ENCODE measurements at regions not wholly inside any gene's neighbourhood (a gene's known extent, or its start where the extent isn't known, plus 50 kb on each side); places are given as distances from the start of the nearest gene placed in this dataset.

DNA sequence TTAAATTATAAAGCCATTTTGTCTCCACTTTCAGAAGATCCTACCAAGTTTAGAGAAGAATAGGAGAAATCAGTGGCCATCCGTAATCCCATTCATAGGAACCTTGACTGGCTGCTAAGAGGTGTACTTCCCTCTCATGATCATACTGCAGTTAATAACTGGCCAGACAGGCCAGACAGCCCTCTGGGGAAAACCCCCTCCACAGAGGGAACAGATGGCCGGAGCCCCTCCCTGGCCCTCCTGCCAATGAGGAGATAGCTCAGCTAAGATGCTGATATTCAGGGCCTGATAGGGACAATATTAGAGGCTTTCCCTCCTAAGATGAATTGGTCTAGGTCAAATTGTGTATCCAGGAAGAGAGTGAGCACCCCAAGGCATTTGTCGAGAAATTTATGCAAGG lies 200.0 kb upstream of the MAOA start:
- intact Hi-C loops (cut with DNase I) = no loop called here
- DNase-seq (ENCODE audit: low spot score) = no peak

DNA sequence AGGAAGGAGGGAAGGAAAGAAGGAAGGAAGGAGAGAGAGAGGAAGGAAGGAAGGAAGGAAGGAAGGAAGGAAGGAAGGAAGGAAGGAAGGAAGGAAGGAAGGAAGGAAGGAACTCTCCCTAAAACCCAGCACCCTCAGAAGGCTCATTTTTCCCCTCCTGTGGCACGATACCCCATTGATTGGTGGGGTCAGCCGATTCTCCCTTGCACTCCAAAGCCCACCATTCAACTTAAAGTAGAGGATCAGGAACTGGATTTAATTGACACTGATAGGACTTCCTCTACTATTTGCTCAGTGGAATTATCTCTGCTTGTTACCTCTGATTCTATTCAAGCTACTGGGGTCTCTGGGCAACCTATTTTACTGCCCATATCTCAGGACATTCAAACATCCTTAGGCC lies 199.2 kb upstream of the MAOA start:
- intact Hi-C loops (cut with DNase I) = no loop called here
- no peak for DNase-seq (ENCODE audit: low spot score)

DNA sequence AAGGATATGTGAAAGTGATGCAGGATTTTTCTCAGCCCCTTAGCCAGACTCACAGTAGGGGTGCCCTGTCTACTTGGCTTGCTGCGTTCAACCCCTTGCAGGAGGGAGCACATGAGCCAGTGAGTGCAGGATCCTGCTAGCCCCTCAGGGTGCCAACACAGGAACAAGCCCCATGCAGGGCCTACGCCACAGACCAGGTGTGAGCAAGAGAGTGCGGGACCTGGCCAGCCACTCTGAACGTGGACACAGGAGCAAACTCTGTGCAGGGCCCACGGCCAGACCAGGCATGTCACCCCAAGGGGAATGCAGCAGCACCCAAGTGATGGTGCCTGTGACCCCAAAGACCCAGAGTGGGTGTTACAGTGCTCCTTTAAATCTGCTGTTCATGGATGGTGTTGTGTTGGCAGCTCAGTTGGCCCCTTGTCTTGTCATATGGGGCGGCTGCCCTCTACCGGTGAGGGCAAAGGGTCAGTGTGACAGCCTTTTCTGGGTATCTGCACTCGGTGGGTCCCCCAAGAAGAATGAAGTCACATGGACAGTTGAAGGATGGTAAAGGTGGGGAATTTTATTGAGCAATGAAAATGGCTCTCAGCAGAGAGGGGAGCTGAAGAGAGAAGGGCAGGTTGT lies 188.4 kb upstream of the MAOA start:
- DNase-seq (ENCODE audit: low spot score) = no peak
- intact Hi-C loops (cut with DNase I) = no loop called here

DNA sequence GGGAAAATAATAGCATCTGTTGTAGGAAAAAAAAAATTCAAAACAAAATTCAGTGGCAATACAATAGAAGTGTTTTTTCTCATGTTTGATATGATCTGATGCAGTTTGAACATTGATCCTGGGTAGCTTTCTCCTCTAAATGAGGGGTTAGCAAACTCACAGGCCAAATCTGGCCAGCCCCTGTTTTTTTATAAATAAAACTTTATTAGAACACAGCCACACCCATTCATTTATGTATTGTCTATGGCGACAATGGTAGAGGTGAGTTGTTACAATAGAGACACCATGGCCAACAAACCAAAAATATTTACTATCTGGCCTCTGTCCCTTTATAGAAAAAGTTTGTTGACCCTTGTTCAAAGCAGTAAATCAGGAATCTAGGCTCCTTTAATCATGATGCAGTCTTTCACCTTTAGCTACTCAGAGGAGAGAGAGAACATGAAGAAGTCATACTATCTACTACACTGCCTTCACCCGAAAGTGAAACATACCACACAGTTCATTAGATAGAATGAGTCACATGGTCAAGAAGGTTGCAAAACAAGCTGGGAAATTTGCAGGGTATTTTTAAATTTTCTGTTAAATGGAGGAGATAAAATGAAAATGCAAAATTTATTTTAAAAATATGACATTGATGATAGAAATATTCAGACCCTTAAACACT lies 186.6 kb upstream of the MAOA start:
- no peak for DNase-seq (ENCODE audit: low spot score)
- intact Hi-C loops (cut with DNase I) = no loop called here

DNA sequence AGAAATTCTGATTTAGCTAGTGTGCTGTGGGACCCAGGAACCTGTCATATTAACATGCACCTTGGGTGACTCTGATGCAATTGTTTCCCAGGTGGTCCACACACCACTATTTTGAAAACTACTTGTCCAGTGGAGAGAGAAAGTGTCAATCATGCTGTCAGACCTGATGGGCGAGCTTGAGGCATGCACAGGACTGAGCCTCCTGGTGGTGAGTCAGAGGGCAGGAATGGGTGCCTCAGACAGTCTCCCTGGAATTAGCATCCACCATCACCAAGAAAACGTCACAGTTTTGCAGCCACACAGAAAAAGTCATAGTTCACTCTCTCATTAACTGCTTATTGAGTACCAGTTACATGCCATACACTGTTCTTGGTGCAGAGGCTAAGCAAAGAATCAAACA lies 181.8 kb upstream of the MAOA start:
- intact Hi-C loops (cut with DNase I) = no loop called here
- no peak for DNase-seq (ENCODE audit: low spot score)

DNA sequence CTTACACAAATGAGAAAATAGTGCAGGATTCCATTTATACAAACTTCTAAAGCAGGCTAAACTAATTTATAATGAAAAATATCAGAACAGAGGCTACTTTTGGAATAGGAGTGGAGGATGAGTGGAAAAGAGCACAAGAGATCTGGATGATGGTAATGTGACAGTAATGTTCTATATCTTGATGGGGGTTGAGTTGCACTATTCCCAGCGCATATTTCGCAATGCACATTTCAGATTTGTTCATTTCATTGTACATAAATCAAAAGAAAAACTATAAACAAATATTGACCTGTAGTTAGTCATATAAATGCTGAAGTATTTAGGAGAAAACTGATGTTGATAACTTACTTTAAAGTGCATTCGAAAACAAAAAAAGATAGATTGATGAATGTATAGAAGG lies 177.0 kb upstream of the MAOA start:
- intact Hi-C loops (cut with DNase I) = no loop called here

DNA sequence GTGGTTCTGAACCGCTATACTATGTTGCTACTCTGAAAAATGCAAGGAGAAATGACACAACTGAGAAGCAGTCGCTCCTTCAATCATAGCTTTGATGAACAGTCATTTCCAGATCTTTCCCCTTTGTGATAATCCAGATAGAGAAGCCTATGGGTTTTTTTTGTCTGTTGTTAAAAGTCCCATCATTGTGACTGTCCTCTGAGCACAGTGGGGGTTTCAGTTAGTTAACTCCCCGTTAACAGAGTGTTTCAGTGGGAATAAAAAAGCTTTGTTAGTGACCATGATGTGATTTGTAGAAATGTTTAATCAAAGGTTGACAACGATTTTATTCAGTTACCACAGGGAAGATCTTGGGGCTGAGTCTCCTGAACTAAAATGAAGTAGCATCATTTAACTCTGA lies 176.2 kb upstream of the MAOA start:
- no peak for DNase-seq (ENCODE audit: low spot score)
- intact Hi-C loops (cut with DNase I) = no loop called here

More for the DNA sequence above, 177.0 kb upstream of the MAOA start:
- DNase-seq (ENCODE audit: low spot score) = no peak

DNA sequence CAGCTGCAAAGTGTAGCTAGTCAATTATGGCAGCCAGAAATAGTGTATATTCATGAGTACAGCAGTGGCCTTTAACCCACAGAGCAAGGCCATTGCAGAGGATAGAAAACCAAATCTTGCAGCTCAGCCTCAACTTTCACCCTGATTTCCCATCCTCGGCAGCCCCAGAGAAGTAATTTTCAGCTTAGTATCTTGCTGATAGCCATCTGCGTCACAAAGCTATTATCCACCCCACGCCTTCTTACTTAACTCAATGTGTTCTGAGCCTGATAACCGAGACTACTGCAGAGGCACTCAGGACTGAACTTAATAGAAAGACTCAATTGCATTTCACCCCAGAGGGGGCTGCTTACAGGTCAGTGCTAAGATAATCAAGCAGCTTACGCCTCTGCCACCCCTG lies 174.5 kb upstream of the MAOA start:
- no peak for DNase-seq (ENCODE audit: low spot score)
- intact Hi-C loops (cut with DNase I) = no loop called here

DNA sequence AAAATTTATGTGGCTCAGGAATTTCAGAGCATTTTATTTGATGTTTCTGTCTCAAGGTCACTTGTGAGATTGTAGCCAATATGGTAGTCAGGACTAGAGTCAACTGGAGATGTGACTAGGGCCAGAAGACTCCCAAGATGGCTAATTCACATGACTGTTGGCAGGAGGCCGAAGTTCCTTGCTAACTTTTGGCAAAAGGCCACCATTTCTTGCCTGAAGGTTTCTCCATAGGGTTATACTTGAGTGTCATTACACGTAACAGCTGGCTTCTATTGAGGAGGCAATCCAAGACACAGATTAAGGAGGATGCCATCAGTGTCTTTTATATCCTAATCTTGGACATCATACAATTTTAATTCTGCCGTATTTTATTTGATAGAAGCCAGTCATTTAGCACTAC lies 162.3 kb upstream of the MAOA start:
- no peak for DNase-seq (ENCODE audit: low spot score)
- intact Hi-C loops (cut with DNase I) = no loop called here

DNA sequence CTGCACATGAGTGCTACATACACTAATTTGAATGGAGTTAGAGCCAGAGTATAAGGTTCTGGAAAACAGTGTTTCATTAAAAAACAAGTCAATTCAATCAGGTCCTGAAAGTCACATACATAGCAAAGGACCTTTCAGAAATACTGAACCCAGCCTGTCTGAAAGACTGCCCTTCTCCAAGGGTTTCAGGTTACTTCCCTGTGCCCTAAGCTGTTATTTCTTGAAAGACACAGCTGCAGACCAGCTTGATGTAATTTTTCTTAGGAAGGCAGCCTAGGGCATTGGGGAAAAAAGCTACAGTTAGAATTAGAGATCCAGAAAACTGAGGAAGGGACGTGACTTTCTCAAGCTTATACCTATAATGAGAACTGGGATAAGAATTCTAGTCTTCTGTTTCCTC lies 155.9 kb upstream of the MAOA start:
- no peak for DNase-seq (ENCODE audit: low spot score)
- intact Hi-C loops (cut with DNase I) = no loop called here

DNA sequence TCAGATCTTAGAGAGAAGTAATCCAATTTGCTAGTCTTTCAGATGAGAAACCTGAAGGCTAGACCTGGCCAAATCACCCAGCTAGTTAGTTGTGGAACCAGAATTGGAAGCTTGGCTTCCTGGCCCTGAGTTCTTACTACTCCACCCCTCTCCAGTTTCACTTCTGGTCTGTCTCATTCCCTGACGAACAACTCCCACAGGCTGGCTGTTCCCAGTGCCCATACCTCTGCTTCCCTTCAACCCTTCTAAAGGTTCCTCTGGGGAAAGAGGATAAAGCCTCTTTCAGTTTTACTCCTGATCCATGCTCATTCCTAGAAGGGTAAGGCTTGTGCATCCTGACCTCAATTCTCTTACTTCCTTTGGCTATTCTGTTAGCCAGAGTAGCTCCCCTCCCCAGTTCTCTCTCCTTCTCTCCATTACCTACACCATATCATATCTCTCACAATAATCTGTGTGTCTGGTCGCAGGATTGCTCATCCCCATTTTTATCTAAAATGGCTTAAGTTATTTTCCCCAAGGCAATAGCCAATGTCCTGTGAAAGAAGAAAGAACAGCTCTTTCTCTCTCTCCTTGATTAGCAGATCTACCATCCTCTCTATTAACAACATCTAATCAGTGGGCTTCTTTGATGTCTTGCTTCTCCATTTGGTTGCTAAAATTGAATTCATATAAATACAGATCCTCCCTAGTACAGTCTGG lies 155.0 kb upstream of the MAOA start:
- DNase-seq (ENCODE audit: low spot score) = no peak
- intact Hi-C loops (cut with DNase I) = no loop called here

DNA sequence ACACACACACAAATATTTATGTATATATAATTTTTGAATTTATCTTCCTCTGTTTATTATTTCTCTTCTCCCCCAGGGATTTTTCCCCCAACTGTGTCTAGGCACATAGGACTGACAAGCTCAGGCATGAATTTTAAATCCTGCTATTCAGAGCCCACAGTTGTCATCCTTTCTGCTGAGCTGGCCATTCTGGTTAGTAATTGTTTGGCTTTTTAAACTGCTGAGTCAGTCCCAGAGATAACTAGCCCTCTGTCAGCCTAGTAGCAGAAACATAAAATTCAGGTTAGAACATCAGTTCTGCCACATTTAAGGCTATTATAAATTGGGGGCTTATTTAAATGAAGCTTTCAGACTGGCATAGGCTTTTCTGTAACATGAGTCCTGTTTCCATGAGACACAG lies 151.7 kb upstream of the MAOA start:
- DNase-seq (ENCODE audit: low spot score) = no peak
- intact Hi-C loops (cut with DNase I) = no loop called here

DNA sequence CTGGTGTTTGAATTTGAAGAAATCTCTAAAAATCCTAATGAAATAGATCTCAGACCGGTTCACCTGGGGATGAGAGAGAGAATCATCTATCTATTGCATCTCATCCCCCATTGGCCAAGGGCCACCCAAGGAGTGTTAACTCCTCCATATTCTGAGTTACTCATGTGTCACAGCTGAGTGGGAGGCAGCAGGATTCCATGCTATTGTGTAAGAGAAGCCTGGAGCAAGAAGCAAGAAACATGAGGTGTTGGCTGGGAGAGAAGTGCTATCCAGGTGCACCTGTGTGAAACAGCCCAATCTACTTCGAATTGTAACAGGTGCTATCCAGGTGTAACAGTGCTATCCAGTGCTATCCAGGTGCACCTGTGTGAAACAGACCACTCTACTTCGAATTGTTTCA lies 150.3 kb upstream of the MAOA start:
- DNase-seq (ENCODE audit: low spot score) = no peak
- intact Hi-C loops (cut with DNase I) = no loop called here

DNA sequence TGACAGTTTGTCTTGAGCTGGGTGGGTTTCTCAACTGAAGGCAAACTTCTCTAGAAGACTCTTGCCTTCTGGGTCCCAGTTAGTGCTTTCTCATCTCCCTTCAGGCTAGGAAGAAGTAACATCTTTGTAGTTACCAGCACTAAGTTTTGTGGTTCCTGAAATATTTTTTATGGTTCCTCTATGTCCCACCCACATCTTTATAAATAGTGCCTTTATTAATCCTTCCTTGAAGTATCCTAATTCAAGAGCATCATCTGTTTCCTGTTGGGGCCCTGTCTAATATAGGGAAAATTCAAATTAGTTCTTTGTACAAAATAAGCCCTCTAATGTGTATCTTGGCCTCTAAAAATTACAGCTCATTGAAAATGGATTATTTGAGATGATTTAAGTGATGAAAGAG lies 147.4 kb upstream of the MAOA start:
- DNase-seq (ENCODE audit: low spot score) = no peak
- intact Hi-C loops (cut with DNase I) = no loop called here

DNA sequence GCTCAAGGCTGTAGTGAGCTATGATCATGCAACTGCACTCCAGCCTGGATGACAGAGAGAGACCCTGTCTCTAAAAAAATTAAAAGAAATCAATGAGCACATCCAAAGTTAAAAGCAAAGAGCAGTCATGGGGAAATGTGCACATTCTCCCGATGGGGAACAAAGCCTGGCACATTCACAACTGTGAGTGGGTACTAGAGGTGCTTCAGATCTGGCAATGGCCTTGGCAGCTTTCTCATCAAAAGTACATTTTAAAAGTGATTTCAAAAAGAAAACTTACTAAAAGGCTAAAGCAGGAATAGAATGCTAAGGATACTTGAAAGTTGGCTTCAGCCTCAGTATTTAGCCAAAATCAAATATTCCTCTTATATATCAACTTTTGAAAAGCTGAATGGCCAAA lies 145.9 kb upstream of the MAOA start:
- intact Hi-C loops (cut with DNase I) = no loop called here
- no peak for DNase-seq (ENCODE audit: low spot score)

DNA sequence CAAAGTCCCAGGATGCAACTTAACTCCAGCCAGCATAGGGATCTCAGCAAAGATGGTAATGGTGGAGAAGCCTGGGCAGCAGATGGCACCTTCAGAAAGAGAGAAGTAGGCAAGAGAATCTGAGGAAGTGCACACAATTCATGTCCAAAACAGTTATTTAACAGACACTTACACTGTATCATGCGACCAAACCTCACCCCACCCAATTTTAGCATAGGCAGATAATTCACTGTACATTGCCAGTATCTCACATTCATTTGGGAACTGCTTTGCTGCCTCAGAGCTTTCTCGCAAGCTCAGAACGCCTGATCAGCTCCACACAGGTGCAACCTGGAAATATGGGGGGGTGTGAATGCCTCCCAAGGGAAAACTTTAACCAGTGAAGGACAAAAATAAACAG lies 143.0 kb upstream of the MAOA start:
- intact Hi-C loops (cut with DNase I) = no loop called here
- DNase-seq (ENCODE audit: low spot score) = no peak

DNA sequence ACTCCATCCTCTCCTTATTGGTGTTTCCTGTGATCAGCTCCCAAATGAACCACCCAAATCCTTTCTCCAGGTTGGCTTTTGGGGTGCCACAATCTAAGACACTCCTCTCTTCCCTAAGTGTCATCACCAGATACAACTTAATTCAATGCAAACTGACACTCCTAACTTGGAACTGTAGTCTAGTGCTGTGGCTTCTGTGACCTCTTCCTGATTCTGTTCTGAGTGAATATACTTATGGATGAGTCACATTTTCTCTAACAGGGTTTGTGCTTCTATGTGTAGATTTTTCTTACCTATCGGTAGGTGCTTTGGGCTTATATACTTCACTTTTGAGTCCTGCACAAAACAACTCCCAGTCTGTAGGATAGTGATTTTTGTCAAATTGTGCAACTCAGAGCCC lies 141.3 kb upstream of the MAOA start:
- DNase-seq (ENCODE audit: low spot score) = no peak
- intact Hi-C loops (cut with DNase I) = no loop called here

DNA sequence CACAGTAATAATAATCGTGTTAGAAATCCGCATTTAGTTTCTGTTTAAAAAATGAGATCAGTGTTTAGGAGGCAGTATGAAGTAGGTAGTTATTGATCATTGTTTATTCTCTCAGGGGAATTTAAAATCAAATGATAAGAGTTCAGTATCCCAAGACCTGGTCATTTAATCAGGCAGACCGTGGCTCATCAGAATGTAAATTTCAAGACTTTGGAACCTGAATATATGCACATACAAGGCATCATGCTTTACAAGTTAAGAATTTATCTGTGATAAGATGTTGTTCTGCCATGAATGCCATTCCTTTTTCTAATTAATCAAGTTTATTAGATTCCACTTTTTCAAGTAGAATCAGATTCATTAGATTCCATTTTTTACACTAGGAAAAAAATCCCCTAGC lies 133.5 kb upstream of the MAOA start:
- intact Hi-C loops (cut with DNase I) = no loop called here
- no peak for DNase-seq (ENCODE audit: low spot score)

DNA sequence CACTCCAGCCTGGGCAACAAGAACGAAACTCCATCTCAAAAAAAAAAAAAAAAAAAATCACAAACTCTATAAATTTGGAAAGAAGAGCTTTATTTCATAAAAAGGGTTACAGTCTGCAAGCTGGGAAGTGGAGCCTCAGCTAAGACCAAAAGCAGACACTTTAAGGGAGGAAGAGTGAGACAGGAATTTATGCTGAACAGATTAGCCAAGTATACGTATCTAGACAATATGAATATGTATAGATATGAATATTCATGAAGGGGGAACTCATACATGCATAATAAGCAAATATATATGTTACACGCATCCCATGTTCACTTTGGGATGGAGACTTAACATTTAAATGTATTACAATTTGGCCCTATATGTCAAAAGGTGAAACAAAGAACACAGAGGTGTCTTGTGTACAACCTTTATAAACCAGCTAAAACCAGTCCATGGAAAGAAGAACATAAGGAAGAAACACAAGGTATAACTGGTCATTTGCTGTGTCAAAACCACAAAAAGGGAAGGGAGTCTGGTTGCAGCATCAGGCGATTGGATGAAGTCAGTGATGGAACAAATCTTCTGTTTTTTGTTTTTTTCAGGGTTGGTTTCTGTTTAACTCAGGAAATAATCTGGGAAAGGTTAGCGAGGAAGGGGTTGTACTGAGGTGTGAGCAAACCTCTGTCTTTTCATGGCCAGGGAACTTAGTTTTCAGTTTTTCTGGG lies 130.0 kb upstream of the MAOA start:
- intact Hi-C loops (cut with DNase I) = no loop called here
- DNase-seq (ENCODE audit: low spot score) = no peak

DNA sequence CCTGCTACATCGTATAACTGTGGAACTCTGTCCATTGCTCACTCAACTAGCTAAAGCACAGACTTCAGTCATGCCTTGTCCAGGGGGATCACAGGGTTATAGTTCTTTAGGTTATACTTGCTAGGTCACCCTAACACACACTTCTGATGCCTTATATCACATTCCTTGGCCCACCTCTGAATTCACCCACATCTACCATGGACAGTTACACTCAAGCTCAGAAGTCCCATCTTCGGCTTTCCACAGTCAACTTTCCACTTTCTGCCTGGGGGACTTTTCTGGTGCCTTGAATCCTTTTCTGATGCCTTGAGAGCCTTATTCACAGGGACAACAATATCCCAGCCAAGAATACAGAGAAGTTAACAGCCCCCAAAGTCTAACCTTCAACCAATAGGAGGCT lies 129.2 kb upstream of the MAOA start:
- intact Hi-C loops (cut with DNase I) = no loop called here
- DNase-seq (ENCODE audit: low spot score) = no peak

DNA sequence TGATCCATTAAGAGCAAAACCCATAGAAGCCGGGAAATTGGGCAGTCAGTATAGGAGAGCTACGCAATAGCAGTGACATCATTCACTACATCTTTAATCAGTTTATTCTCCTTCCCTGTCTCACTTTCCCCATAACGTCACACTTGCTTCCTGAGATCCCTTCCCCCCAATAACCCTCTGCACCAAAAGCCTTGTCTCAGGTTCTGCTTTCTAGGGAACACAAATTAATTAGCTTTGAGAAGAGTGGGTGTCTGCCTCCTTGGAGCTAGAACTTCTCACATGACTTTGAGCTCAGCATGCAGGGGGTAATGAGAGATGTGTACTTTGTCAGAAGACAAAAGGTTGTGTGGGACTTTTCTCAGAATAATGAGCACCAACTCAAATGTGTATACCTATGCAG lies 128.3 kb upstream of the MAOA start:
- no peak for DNase-seq (ENCODE audit: low spot score)
- intact Hi-C loops (cut with DNase I) = no loop called here

Measured in posterior vena cava (tissue), 2 donors.